Loucy (cell line): ENCODE measurements at regions not wholly inside any gene's neighbourhood (a gene's known extent, or its start where the extent isn't known, plus 50 kb on each side); places are given as distances from the start of the nearest gene placed in this dataset.

Experiments
- H2AFZ ChIP-seq: fragments of 200-600 bp; sonication (generic); 2 replicates; pipeline ENCODE4 v1.6.0; 2016; ENCODE audit warnings: antibody characterized with exemption, mild to moderate bottlenecking, low read length, moderate library complexity
- H3F3A ChIP-seq: fragments of 200-600 bp; 2 replicates; pipeline ENCODE4 v1.6.0; 2016; ENCODE audit warnings: antibody characterized with exemption, low read depth, mild to moderate bottlenecking
- H3K27me3 ChIP-seq: fragments of 200-600 bp; sonication (generic); 2 replicates; pipeline ENCODE4 v1.6.1; 2014; ENCODE audit warnings: low read length, mild to moderate bottlenecking; ENCODE audit not compliant: insufficient read depth, poor library complexity, severe bottlenecking
- H3K36me3 ChIP-seq: fragments of 200-600 bp; sonication (generic); 2 replicates; pipeline ENCODE4 v1.6.1; 2016; ENCODE audit warnings: low read length; ENCODE audit not compliant: insufficient read depth
- H3K4me1 ChIP-seq: fragments of 200-600 bp; sonication (generic); 2 replicates; pipeline ENCODE4 v1.5.1; 2014; ENCODE audit warnings: low read length, mild to moderate bottlenecking; ENCODE audit not compliant: insufficient read depth, poor library complexity, severe bottlenecking
- H3K4me2 ChIP-seq: fragments of 200-600 bp; sonication (generic); 2 replicates; pipeline ENCODE4 v1.6.0; 2014; ENCODE audit warnings: antibody characterized with exemption, low read length, low read depth, mild to moderate bottlenecking; ENCODE audit not compliant: poor library complexity, severe bottlenecking
- H3K4me3 ChIP-seq: fragments of 200-600 bp; sonication (generic); 2 replicates; pipeline ENCODE4 v1.5.1; 2014; ENCODE audit warnings: low read length, mild to moderate bottlenecking, mixed read lengths; ENCODE audit not compliant: poor library complexity, severe bottlenecking
- H3K79me2 ChIP-seq: fragments of 200-600 bp; sonication (generic); 2 replicates; pipeline ENCODE4 v1.6.1; 2014; ENCODE audit warnings: low read length; ENCODE audit not compliant: insufficient read depth
- H3K9ac ChIP-seq: fragments of 200-600 bp; sonication (generic); 2 replicates; pipeline ENCODE4 v1.6.0; 2014; ENCODE audit warnings: mild to moderate bottlenecking, low read depth, low read length, moderate library complexity; ENCODE audit not compliant: poor library complexity, severe bottlenecking
- H3K9me2 ChIP-seq: fragments of 200-600 bp; sonication (generic); replicated peaks from 2 replicates; pipeline ENCODE4 v1.6.1; 2016; ENCODE audit warnings: low read depth, low read length, mixed read lengths
- H3K9me3 ChIP-seq: fragments of 200-600 bp; sonication (generic); 2 replicates; pipeline ENCODE4 v1.6.1; 2014; ENCODE audit warnings: mild to moderate bottlenecking, antibody characterized with exemption, low read length, low read depth; ENCODE audit not compliant: insufficient read depth
- H4K20me1 ChIP-seq: fragments of 200-600 bp; sonication (generic); 2 replicates; pipeline ENCODE4 v1.6.0; 2014; ENCODE audit warnings: antibody characterized with exemption, low read length, mild to moderate bottlenecking; ENCODE audit not compliant: insufficient read depth, poor library complexity, severe bottlenecking
- CTCF ChIP-seq: fragments of 200-600 bp; sonication (generic); conservative IDR thresholded peaks from 2 replicates; pipeline ENCODE4 v1.5.1; 2014; ENCODE audit warnings: mild to moderate bottlenecking, antibody characterized with exemption, low read length
- EZH2phosphoT487 ChIP-seq: fragments of 200-600 bp; IDR thresholded peaks from 2 replicates; pipeline ENCODE4 v1.6.1; 2018; ENCODE audit warnings: antibody characterized with exemption, mild to moderate bottlenecking, moderate library complexity, borderline replicate concordance

GRCh38 chr5:162282191-162282590 is 214.6 kb downstream of the GABRG2 start:
- Histone ChIP-seq H2AFZ (no peak overlapping the region), H3K9me3 (no peaks in the 10 kb centered on the region)
- no peak for TF ChIP-seq EZH2phosphoT487
- no peak for TF ChIP-seq CTCF

GRCh38 chr5:162283609-162284008 is 216.0 kb downstream of the GABRG2 start:
- no peaks in the 10 kb centered on the region for H4K20me1 ChIP-seq
- no peaks in the 10 kb centered on the region for H3K79me2 ChIP-seq
- no peak overlapping the region for H3K9ac ChIP-seq
- H3K36me3 ChIP-seq: no peaks in the 10 kb centered on the region
- H3K9me3 ChIP-seq: no peaks in the 10 kb centered on the region
- no peak overlapping the region for H3K4me3 ChIP-seq
- H3K27me3 ChIP-seq: no peaks in the 10 kb centered on the region
- H3F3A ChIP-seq: no peaks in the 10 kb centered on the region
- H3K9me2 ChIP-seq: no peaks in the 10 kb centered on the region
- H3K4me2 ChIP-seq: no peak overlapping the region
- no peaks in the 10 kb centered on the region for H3K4me1 ChIP-seq
- no peak for TF ChIP-seq CTCF
- no peak for TF ChIP-seq EZH2phosphoT487
- H2AFZ ChIP-seq: no peak overlapping the region

More at GRCh38 chr5:162282191-162282590, 214.6 kb downstream of the GABRG2 start:
- H3K9me2 ChIP-seq: no peaks in the 10 kb centered on the region
- no peaks in the 10 kb centered on the region for H3K36me3 ChIP-seq
- H3F3A ChIP-seq: no peaks in the 10 kb centered on the region
- H3K4me3 ChIP-seq: no peak overlapping the region
- H3K27me3 ChIP-seq: no peaks in the 10 kb centered on the region
- no peak overlapping the region for H3K4me2 ChIP-seq
- no peaks in the 10 kb centered on the region for H3K79me2 ChIP-seq
- no peaks in the 10 kb centered on the region for H3K4me1 ChIP-seq
- H3K9ac ChIP-seq: no peak overlapping the region
- H4K20me1 ChIP-seq: no peaks in the 10 kb centered on the region

- no peak overlapping the region for H2AFZ ChIP-seq
Measured at GRCh38 chr5:162288647-162289296, 221.2 kb downstream of the GABRG2 start.

More at GRCh38 chr5:162288647-162289296, 221.2 kb downstream of the GABRG2 start:
- no peaks in the 10 kb centered on the region for H3K27me3 ChIP-seq
- no peaks in the 10 kb centered on the region for H3K36me3 ChIP-seq
- H3F3A ChIP-seq: no peaks in the 10 kb centered on the region
- no peak overlapping the region for H3K4me2 ChIP-seq
- no peaks in the 10 kb centered on the region for H3K79me2 ChIP-seq
- no peak overlapping the region for H3K4me3 ChIP-seq
- H3K9ac ChIP-seq: no peak overlapping the region
- H3K9me3 ChIP-seq: no peaks in the 10 kb centered on the region
- H3K9me2 ChIP-seq: no peaks in the 10 kb centered on the region
- TF ChIP-seq CTCF (no peak), EZH2phosphoT487 (no peak)
- H4K20me1 ChIP-seq: no peaks in the 10 kb centered on the region
- no peaks in the 10 kb centered on the region for H3K4me1 ChIP-seq
